Erythroblast (primary cell): ENCODE measurements at regions not wholly inside any gene's neighbourhood (a gene's known extent, or its start where the extent isn't known, plus 50 kb on each side); places are given as distances from the start of the nearest gene placed in this dataset.

ENCODE experiments used
- GATA1 ChIP-seq: IDR thresholded peaks from 2 replicates; pipeline ENCODE4 v1.6.1; 2011; ENCODE audit warnings: low read depth, mild to moderate bottlenecking, control low read depth, low read length, moderate library complexity
- POLR2A ChIP-seq: IDR thresholded peaks from 2 replicates; pipeline ENCODE4 v1.6.1; 2011; ENCODE audit warnings: mild to moderate bottlenecking, low read length

GRCh38 chr12:43115441-43116160 lies 436.4 kb downstream of the ADAMTS20 start:
- TF ChIP-seq POLR2A (no peak), GATA1 (no peak)
